Stomach (tissue), 8 donors: ENCODE measurements at regions not wholly inside any gene's neighbourhood (a gene's known extent, or its start where the extent isn't known, plus 50 kb on each side); places are given as distances from the start of the nearest gene placed in this dataset.

ENCODE experiments used
- DNase-seq, 2 donors: peaks; one replicate each; pipeline versions ENCODE4 v3.0.0 to v3.0.0-alpha.2; 2013 to 2019
- H3K27ac ChIP-seq, 5 donors: fragments of 200-600 bp in 4 of 5; sonication (generic) in 4 of 5; one replicate each; pipeline ENCODE4 v1.5.1; 2013 to 2019; ENCODE audit warnings: mild to moderate bottlenecking in 1 of 5, moderate library complexity in 1 of 5
- H3K27me3 ChIP-seq, 3 donors: fragments of 200-600 bp; sonication (generic); one replicate each; pipeline ENCODE4 v1.5.1; 2017 to 2019; ENCODE audit warnings: mixed run types in 1 of 3
- H3K36me3 ChIP-seq, 4 donors: fragments of 200-600 bp; sonication (generic); 1 replicate in 3 of 4; 2 replicates in 1 of 4; pipeline ENCODE4 v1.5.1; 2016 to 2019
- H3K4me1 ChIP-seq, 4 donors: fragments of 200-600 bp; sonication (generic); one replicate each; pipeline ENCODE4 v1.5.1; 2016 to 2019
- H3K4me3 ChIP-seq, 4 donors: fragments of 200-600 bp; sonication (generic) in 3 of 4; one replicate each; pipeline ENCODE4 v1.5.1; 2016 to 2019; ENCODE audit warnings: mild to moderate bottlenecking in 1 of 4
- H3K9me3 ChIP-seq, 4 donors: fragments of 200-600 bp; sonication (generic); one replicate each; pipeline ENCODE4 v1.5.1; 2016 to 2019
- CTCF ChIP-seq, 7 experiments: fragments of 450-650 bp in 4 of 7; fragments of 200-600 bp in 3 of 7; sonication (generic) in 3 of 7; IDR thresholded peaks; one replicate each; pipeline ENCODE4 v1.5.1; 2016 to 2019; ENCODE audit warnings: antibody characterized with exemption in 7 of 7, control low read depth in 2 of 7, mild to moderate bottlenecking in 1 of 7
- EP300 ChIP-seq: sonication (generic); formaldehyde crosslinking; IDR thresholded peaks from one replicate; pipeline ENCODE4 v1.6.1; 2017; ENCODE audit warnings: antibody characterized with exemption
- POLR2A ChIP-seq, 4 donors: fragments of 450-650 bp; IDR thresholded peaks; one replicate each; pipeline ENCODE4 v1.6.1; 2016; ENCODE audit warnings: antibody characterized with exemption in 4 of 4, control low read depth in 2 of 4, mild to moderate bottlenecking in 1 of 4, moderate library complexity in 1 of 4
- POLR2AphosphoS5 ChIP-seq, 3 donors: sonication (generic); formaldehyde crosslinking; IDR thresholded peaks; one replicate each; pipeline ENCODE4 v1.6.1; 2016; ENCODE audit warnings: antibody characterized with exemption in 3 of 3
- WGBS, 5 donors: extraction: QIAGEN DNeasy Blood & Tissue Kit in 3 of 5; methylation state at CpG; one replicate each; pipeline versions ENCODE4 v1.1.5 to v1.1.7; 2013 to 2018; 5-methylcytosine and 5-hydroxymethylcytosine counted together
- intact Hi-C: fragments of 100-400 bp; cut with DNase I; formaldehyde crosslinking; loops from one replicate; pipeline ENCODE4 v1.15.1; 2023; ENCODE audit warnings: low total_unique reads
- donor health status: healthy with polysubstance abuse.
- donor health status: Bipolar disorder and iron deficiency.
- donor health status: healthy.

GRCh38 chr5:23071682-23072081 lies 218.5 kb upstream of the CDH12 start:
- 57 to 72% (median 67%) methylated on average over 3 of the region's 3 CpGs for WGBS, 5 donors
- Histone ChIP-seq H3K9me3 (no peaks in the 10 kb centered on the region), H3K4me3 (no peak overlapping the region), H3K27me3 (no peaks in the 10 kb centered on the region), H3K4me1 (no peaks in the 10 kb centered on the region), H3K36me3 (no peaks in the 10 kb centered on the region), H3K27ac (no peak overlapping the region)
- TF ChIP-seq POLR2AphosphoS5 (IDR thresholded peaks at IDR 0.05) (no peak), POLR2A (IDR thresholded peaks at IDR 0.05) (no peak), CTCF (IDR thresholded peaks at IDR 0.05) (no peak), EP300 (no peak)
- no peak for DNase-seq
- intact Hi-C loops = no loop called here

GRCh38 chr5:23064710-23065109 lies 211.6 kb upstream of the CDH12 start:
- no peaks in the 10 kb centered on the region for H3K4me1 ChIP-seq
- no peaks in the 10 kb centered on the region for H3K36me3 ChIP-seq
- intact Hi-C loops = no loop called here
- no peaks in the 10 kb centered on the region for H3K27me3 ChIP-seq
- WGBS, 5 donors = 79 to 89% (median 84%) methylated on average over 3 of the region's 3 CpGs
- no peak for DNase-seq
- TF ChIP-seq POLR2AphosphoS5 (IDR thresholded peaks at IDR 0.05) = no peak
- TF ChIP-seq POLR2A (IDR thresholded peaks at IDR 0.05) = no peak
- TF ChIP-seq EP300 = no peak
- no peak for TF ChIP-seq CTCF (IDR thresholded peaks at IDR 0.05)
- H3K27ac ChIP-seq = no peak overlapping the region
- no peaks in the 10 kb centered on the region for H3K9me3 ChIP-seq
- no peak overlapping the region for H3K4me3 ChIP-seq

GRCh38 chr5:23053846-23054245 lies 200.7 kb upstream of the CDH12 start:
- no peak overlapping the region for H3K27ac ChIP-seq
- no peak for DNase-seq
- 9 to 33% (median 15%) methylated on average over 1 of the region's 1 CpG for WGBS, 5 donors
- H3K9me3 ChIP-seq = no peaks in the 10 kb centered on the region
- no peak for TF ChIP-seq POLR2AphosphoS5 (IDR thresholded peaks at IDR 0.05)
- TF ChIP-seq POLR2A (IDR thresholded peaks at IDR 0.05) = no peak
- no peak for TF ChIP-seq EP300
- TF ChIP-seq CTCF (IDR thresholded peaks at IDR 0.05) = no peak
- H3K4me1 ChIP-seq = no peaks in the 10 kb centered on the region
- intact Hi-C loops = no loop called here
- no peaks in the 10 kb centered on the region for H3K27me3 ChIP-seq
- H3K36me3 ChIP-seq = no peaks in the 10 kb centered on the region
- H3K4me3 ChIP-seq = no peak overlapping the region

- 23 to 39% (median 27%) methylated on average over 3 of the region's 3 CpGs for WGBS, 5 donors
- intact Hi-C loops = no loop called here
- Histone ChIP-seq H3K4me1 (no peaks in the 10 kb centered on the region), H3K4me3 (no peak overlapping the region), H3K27ac (no peak overlapping the region), H3K36me3 (no peaks in the 10 kb centered on the region), H3K27me3 (no peaks in the 10 kb centered on the region), H3K9me3 (no peaks in the 10 kb centered on the region)
- DNase-seq = no peak
- TF ChIP-seq POLR2AphosphoS5 (IDR thresholded peaks at IDR 0.05) (no peak), EP300 (no peak), CTCF (IDR thresholded peaks at IDR 0.05) (no peak), POLR2A (IDR thresholded peaks at IDR 0.05) (no peak)
Measured at GRCh38 chr5:23042226-23042625, 189.1 kb upstream of the CDH12 start.
